ENCODE measurements at regions not wholly inside any gene's neighbourhood (a gene's known extent, or its start where the extent isn't known, plus 50 kb on each side); places are given as distances from the start of the nearest gene placed in this dataset.
"Not testable (repeated sequence)": the region's sequence is repeated elsewhere in the genome, so short reads cannot be mapped to it uniquely, and the experiment has no call there.

GRCh38 chr2:94767336-94767735 lies 103.9 kb upstream of the TEKT4 start:
- no peak for TF ChIP-seq CTCF (IDR thresholded peaks at IDR 0.05)
- intact Hi-C loops (cut with DNase I): no loop called here
- no peaks in the 10 kb centered on the region for H3K4me1 ChIP-seq
- no peaks in the 10 kb centered on the region for H3K36me3 ChIP-seq
- H3K9me3 ChIP-seq: no peaks in the 10 kb centered on the region
- ATAC-seq: no peak
- DNase-seq: no peak
- H3K27ac ChIP-seq: no peak overlapping the region
- no peaks in the 10 kb centered on the region for H3K27me3 ChIP-seq (ENCODE audit: low read depth)
- no peak overlapping the region for H3K4me3 ChIP-seq

- H3K36me3 ChIP-seq: no peaks in the 10 kb centered on the region
- no peaks in the 10 kb centered on the region for H3K4me1 ChIP-seq
- no peak for DNase-seq
- no peak for TF ChIP-seq CTCF (IDR thresholded peaks at IDR 0.05)
- no peaks in the 10 kb centered on the region for H3K27me3 ChIP-seq (ENCODE audit: low read depth)
- H3K27ac ChIP-seq: no peak overlapping the region
- intact Hi-C loops (cut with DNase I): no loop called here
- no peak for ATAC-seq
- no peak overlapping the region for H3K4me3 ChIP-seq
- H3K9me3 ChIP-seq: no peaks in the 10 kb centered on the region
Observed at GRCh38 chr2:94769733-94770132, 101.5 kb upstream of the TEKT4 start.

- no peaks in the 10 kb centered on the region for H3K9me3 ChIP-seq
- H3K4me3 ChIP-seq: no peak overlapping the region
- DNase-seq (no peak), ATAC-seq (no peak)
- H3K27me3 ChIP-seq (ENCODE audit: low read depth): no peaks in the 10 kb centered on the region
- no peak for TF ChIP-seq CTCF (IDR thresholded peaks at IDR 0.05)
- no peaks in the 10 kb centered on the region for H3K4me1 ChIP-seq
- H3K36me3 ChIP-seq: no peaks in the 10 kb centered on the region
- no peak overlapping the region for H3K27ac ChIP-seq
- intact Hi-C loops (cut with DNase I): no loop called here
Observed at GRCh38 chr2:94774851-94775250, 96.4 kb upstream of the TEKT4 start.

- no peaks in the 10 kb centered on the region for H3K4me1 ChIP-seq
- H3K27ac ChIP-seq: no peak overlapping the region
- H3K36me3 ChIP-seq: no peaks in the 10 kb centered on the region
- no peak for TF ChIP-seq CTCF (IDR thresholded peaks at IDR 0.05)
- no peaks in the 10 kb centered on the region for H3K27me3 ChIP-seq (ENCODE audit: low read depth)
- H3K4me3 ChIP-seq: no peak overlapping the region
- ATAC-seq: no peak
- intact Hi-C loops (cut with DNase I): no loop called here
- H3K9me3 ChIP-seq: no peaks in the 10 kb centered on the region
- DNase-seq: no peak
Observed at GRCh38 chr2:94776036-94776435, 95.2 kb upstream of the TEKT4 start.

GRCh38 chr2:94785105-94785504 lies 86.1 kb upstream of the TEKT4 start:
- H3K36me3 ChIP-seq; H3K9me3 ChIP-seq; intact Hi-C loops (cut with DNase I); ATAC-seq; H3K4me3 ChIP-seq; H3K27me3 ChIP-seq (ENCODE audit: low read depth); DNase-seq; H3K4me1 ChIP-seq; H3K27ac ChIP-seq: not testable (repeated sequence)

- ATAC-seq; H3K27me3 ChIP-seq (ENCODE audit: low read depth); H3K27ac ChIP-seq; H3K9me3 ChIP-seq; H3K4me1 ChIP-seq; intact Hi-C loops (cut with DNase I); H3K4me3 ChIP-seq; H3K36me3 ChIP-seq; DNase-seq: not testable (repeated sequence)
Observed at GRCh38 chr2:94786424-94786823, 84.8 kb upstream of the TEKT4 start.

- H3K4me3 ChIP-seq; H3K36me3 ChIP-seq; H3K27me3 ChIP-seq (ENCODE audit: low read depth); H3K9me3 ChIP-seq; H3K27ac ChIP-seq; H3K4me1 ChIP-seq; DNase-seq; ATAC-seq; intact Hi-C loops (cut with DNase I): not testable (repeated sequence)
Observed at GRCh38 chr2:94790169-94790568, 81.1 kb upstream of the TEKT4 start.

Measured in lower lobe of right lung (tissue), 2 donors.